ENCODE measurements at regions not wholly inside any gene's neighbourhood (a gene's known extent, or its start where the extent isn't known, plus 50 kb on each side); places are given as distances from the start of the nearest gene placed in this dataset.
A peak's percentile ranks its signal among the peaks of the same experiment; 100 is the strongest.

DNA sequence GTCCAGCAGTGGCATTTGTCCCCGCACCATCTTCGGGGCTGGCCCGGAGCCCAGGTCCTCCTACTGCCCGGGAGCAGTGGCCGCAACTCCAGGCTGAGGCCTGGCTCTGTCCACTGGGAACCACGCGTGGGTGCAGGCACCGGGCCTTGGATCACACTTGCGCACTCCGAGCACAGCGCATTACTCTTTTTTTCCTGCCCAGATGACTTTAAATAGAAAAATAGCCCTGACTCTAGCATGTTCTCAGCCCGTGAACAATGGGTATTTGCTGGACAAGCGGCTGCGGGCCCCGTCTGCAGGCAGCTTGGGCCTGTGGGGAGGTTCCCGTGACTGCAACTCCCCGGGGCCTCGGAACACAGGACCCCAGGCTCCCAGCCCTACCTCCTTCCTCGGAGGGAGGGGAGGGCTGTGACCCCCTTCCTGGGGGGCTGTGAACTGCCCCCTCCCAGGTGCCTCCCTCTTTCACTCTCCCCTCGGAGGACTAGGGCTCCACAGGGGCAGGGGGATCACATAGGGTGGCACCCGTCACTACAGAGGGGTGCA, 162.2 kb downstream of the TBXT start:
- H3K4me3 ChIP-seq = peak overlapping the region; percentile 65
- H3K9me3 ChIP-seq = no peaks in the 10 kb centered on the region
- ATAC-seq (ENCODE audit: insufficient number of reproducible peaks, low FRiP score, low read depth) (peak; percentile 61), DNase-seq (ENCODE audit: low spot score) (no peak)
- TF ChIP-seq CTCF (IDR thresholded peaks at IDR 0.05) = no peak
- H3K27ac ChIP-seq = peak overlapping the region in 1 of 2 donors; percentile 12
- H3K36me3 ChIP-seq = no peaks in the 10 kb centered on the region
- peaks cover 11 to 40% of the 10 kb centered on the region in 2 donors for H3K4me1 ChIP-seq (ENCODE audit: control insufficient read depth in 1 of 2, low read depth in 2 of 2)
- H3K27me3 ChIP-seq (replicated peaks; ENCODE audit: insufficient read depth) = no peaks in the 10 kb centered on the region

DNA sequence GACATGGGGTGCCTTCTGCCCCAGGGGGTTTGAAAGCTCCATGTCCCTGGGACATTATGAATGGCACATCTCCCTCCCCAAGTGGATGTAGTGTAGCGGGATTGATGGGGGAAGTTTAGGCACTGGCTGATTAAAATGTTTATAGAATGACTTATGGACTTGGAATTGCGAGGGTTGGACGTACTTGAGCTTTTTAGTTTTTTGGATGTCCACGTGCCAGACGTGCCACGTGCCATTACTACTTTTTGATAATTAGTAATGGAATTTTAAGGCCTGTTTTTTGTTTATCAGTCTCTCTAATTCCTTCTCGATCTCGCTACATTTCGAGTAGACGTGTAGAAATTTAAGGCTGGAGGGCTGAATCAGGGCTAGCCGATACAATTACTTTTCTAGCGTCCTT, 162.8 kb downstream of the TBXT start:
- Histone ChIP-seq H3K27ac (no peak overlapping the region), H3K36me3 (no peaks in the 10 kb centered on the region), H3K27me3 (replicated peaks; ENCODE audit: insufficient read depth) (no peaks in the 10 kb centered on the region), H3K4me3 (peak overlapping the region; percentile 65), H3K4me1 (ENCODE audit: control insufficient read depth in 1 of 2, low read depth in 2 of 2) (peaks cover 11 to 40% of the 10 kb centered on the region in 2 donors), H3K9me3 (no peaks in the 10 kb centered on the region)
- ATAC-seq (ENCODE audit: insufficient number of reproducible peaks, low FRiP score, low read depth) (no peak), DNase-seq (ENCODE audit: low spot score) (no peak)
- no peak for TF ChIP-seq CTCF (IDR thresholded peaks at IDR 0.05)

DNA sequence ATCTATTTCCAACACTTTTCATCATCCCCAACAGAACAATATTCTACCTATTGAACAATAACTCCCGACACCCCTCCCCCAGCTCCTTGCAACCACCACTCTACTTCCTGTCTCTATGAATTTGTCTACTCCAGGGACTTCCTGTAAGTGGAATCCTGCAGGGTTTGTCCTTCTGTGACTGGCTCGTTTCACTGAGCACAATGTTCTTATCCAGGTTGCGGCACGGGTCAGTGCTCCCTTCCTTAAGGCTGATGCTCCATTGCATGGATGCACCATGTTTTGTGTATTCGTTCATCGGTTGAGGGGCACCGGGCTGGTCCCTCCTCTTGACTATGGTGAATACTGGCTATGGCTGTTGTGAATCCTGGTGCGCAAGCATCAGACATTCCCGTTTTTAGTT, 163.2 kb downstream of the TBXT start:
- H3K4me1 ChIP-seq (ENCODE audit: control insufficient read depth in 1 of 2, low read depth in 2 of 2) = peaks cover 11 to 40% of the 10 kb centered on the region in 2 donors
- H3K9me3 ChIP-seq = no peaks in the 10 kb centered on the region
- H3K27me3 ChIP-seq (replicated peaks; ENCODE audit: insufficient read depth) = no peaks in the 10 kb centered on the region
- DNase-seq (ENCODE audit: low spot score) = no peak
- no peak for TF ChIP-seq CTCF (IDR thresholded peaks at IDR 0.05)
- no peak overlapping the region for H3K27ac ChIP-seq
- ATAC-seq (ENCODE audit: insufficient number of reproducible peaks, low FRiP score, low read depth) = no peak
- H3K4me3 ChIP-seq = no peak overlapping the region
- no peaks in the 10 kb centered on the region for H3K36me3 ChIP-seq

DNA sequence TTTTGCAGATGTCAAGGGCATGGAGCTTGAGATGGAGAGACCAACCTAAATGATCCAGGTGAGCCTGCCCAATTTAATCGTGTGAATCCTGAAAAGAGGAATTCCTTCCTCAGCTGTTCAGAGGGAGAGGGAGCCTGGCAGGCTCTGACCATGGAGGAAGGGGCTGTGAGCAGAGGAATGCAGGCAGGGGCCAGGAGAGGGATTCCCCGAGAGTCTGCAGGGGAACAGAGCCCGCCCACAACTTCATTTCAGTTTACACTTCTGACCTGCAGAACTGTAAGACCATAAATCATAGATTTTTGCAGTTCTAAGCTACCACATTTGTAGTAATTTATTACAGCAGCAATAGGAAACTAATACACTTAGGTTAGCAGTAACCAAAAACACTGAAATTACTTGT, 164.1 kb downstream of the TBXT start:
- H3K27ac ChIP-seq = no peak overlapping the region
- peaks cover 8 to 33% of the 10 kb centered on the region in 2 donors for H3K4me1 ChIP-seq (ENCODE audit: control insufficient read depth in 1 of 2, low read depth in 2 of 2)
- TF ChIP-seq CTCF (IDR thresholded peaks at IDR 0.05) = no peak
- no peaks in the 10 kb centered on the region for H3K27me3 ChIP-seq (replicated peaks; ENCODE audit: insufficient read depth)
- no peak overlapping the region for H3K4me3 ChIP-seq
- ATAC-seq (ENCODE audit: insufficient number of reproducible peaks, low FRiP score, low read depth) (no peak), DNase-seq (ENCODE audit: low spot score) (no peak)
- H3K36me3 ChIP-seq = no peaks in the 10 kb centered on the region
- H3K9me3 ChIP-seq = no peaks in the 10 kb centered on the region

- TF ChIP-seq CTCF (IDR thresholded peaks at IDR 0.05) = no peak
- H3K27ac ChIP-seq = no peak overlapping the region
- no peak overlapping the region for H3K4me3 ChIP-seq
- ATAC-seq (ENCODE audit: insufficient number of reproducible peaks, low FRiP score, low read depth) = no peak
- no peaks in the 10 kb centered on the region for H3K36me3 ChIP-seq
- DNase-seq (ENCODE audit: low spot score) = no peak
- no peaks in the 10 kb centered on the region for H3K27me3 ChIP-seq (replicated peaks; ENCODE audit: insufficient read depth)
- H3K9me3 ChIP-seq = no peaks in the 10 kb centered on the region
- peaks cover 0 to 11% of the 10 kb centered on the region in 2 donors for H3K4me1 ChIP-seq (ENCODE audit: control insufficient read depth in 1 of 2, low read depth in 2 of 2)
Observed at GRCh38 chr6:166001359-166001758, 166.3 kb downstream of the TBXT start.

Measured in thoracic aorta (tissue), 2 donors.